GM06990 (cell line): ENCODE measurements at regions not wholly inside any gene's neighbourhood (a gene's known extent, or its start where the extent isn't known, plus 50 kb on each side); places are given as distances from the start of the nearest gene placed in this dataset.

Source experiments
- DNase-seq: peaks from one replicate; pipeline ENCODE4 v3.0.0-alpha.2; 2011; ENCODE audit not compliant: insufficient read length; ENCODE audit errors: extremely low read depth
- H3K27me3 ChIP-seq: replicated peaks from 2 replicates; pipeline ENCODE4 v1.6.0; 2011; ENCODE audit warnings: low read length; ENCODE audit not compliant: control insufficient read depth, insufficient read depth
- H3K36me3 ChIP-seq: 2 replicates; pipeline ENCODE4 v1.5.1; 2011; ENCODE audit warnings: low read length; ENCODE audit not compliant: control insufficient read depth, insufficient read depth
- H3K4me3 ChIP-seq: replicated peaks from 2 replicates; pipeline ENCODE4 v1.5.1; 2011; ENCODE audit warnings: low read depth, mild to moderate bottlenecking, control low read depth, low read length
- TF ChIP-seq, protein P1 (sequence below): IDR thresholded peaks from 2 replicates; pipeline ENCODE4 v1.5.1; 2011; ENCODE audit warnings: low read length, control low read depth, mild to moderate bottlenecking, inconsistent platforms; ENCODE audit not compliant: insufficient read depth, poor library complexity, severe bottlenecking

DNA sequence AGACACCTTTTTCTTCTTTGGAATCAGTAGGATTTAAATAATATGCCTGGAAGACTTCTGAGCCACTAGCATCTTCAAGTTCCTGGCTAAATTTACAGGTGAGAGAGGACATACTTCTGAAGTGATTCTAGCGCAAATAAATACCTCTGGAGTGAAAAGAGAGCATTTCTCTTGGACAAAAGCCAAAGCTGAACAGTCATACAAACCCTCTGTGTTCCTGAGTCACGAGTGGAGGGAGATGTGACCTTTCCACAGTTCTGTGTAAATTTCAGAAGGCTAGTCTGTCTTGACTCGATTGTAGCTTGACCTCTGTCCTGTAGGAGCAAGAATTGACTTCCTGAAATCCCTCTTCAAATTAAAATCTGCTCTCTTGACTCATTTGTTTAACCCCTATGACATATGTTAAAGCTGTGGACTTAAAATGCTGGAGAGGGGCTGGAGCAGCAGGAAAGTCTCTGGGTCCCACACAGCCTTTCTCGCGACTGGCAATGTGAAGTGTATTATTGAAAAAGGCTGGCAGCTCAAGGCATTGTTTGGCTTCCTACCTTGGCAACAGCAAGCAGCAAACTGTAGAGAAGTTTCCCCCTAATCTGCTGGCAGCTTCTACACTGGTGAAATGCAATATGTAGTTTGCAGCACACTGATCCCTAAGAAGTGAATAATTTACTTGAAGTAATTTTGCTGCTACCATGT is 79.6 kb upstream of the GCFC2 start:
- DNase-seq, result no peak
- H3K4me3 ChIP-seq, result no peak overlapping the region
- TF ChIP-seq, protein P1, sequence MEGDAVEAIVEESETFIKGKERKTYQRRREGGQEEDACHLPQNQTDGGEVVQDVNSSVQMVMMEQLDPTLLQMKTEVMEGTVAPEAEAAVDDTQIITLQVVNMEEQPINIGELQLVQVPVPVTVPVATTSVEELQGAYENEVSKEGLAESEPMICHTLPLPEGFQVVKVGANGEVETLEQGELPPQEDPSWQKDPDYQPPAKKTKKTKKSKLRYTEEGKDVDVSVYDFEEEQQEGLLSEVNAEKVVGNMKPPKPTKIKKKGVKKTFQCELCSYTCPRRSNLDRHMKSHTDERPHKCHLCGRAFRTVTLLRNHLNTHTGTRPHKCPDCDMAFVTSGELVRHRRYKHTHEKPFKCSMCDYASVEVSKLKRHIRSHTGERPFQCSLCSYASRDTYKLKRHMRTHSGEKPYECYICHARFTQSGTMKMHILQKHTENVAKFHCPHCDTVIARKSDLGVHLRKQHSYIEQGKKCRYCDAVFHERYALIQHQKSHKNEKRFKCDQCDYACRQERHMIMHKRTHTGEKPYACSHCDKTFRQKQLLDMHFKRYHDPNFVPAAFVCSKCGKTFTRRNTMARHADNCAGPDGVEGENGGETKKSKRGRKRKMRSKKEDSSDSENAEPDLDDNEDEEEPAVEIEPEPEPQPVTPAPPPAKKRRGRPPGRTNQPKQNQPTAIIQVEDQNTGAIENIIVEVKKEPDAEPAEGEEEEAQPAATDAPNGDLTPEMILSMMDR, result no peak
- H3K36me3 ChIP-seq, result no peaks in the 10 kb centered on the region
- no peaks in the 10 kb centered on the region for H3K27me3 ChIP-seq

DNA sequence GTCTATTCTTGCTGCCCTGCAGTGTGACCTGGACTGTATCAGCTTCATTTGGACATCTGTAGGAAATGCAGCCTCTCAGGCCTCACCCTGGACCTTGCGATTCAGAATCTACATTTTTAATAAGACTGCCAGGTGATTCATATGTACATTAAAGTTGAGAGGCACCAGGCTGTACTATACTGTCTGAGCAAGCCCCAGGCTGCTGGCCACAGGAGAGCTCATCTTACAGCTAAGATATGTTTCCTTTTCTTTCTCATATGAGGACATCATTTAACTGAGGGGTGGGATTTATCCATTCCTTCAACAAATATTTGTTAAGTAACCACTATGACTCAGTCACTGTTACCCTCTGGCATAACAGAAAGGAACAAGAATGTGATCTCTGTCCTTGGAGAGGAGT is 78.2 kb upstream of the GCFC2 start:
- no peaks in the 10 kb centered on the region for H3K27me3 ChIP-seq
- no peak for DNase-seq
- TF ChIP-seq, protein P1, result no peak
- no peak overlapping the region for H3K4me3 ChIP-seq
- no peaks in the 10 kb centered on the region for H3K36me3 ChIP-seq

DNA sequence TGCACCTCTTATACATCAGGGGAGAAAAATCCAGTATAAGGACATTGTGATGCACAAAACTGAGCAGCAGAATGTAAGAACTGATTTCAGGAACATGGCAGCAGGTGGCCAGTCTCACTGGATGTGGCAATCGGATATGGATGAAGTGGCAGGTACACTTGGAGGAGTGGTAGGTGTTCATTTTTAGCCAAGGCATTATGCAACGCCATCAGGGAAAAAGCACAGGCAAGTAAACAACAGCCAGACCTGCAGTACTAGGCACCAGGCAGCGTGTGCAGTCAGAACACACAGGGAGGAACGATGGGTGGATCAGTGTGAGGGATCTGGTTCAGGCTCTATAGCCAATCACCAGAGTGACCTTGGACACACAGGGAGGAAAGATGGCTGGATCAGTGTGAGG is 77.4 kb upstream of the GCFC2 start:
- DNase-seq, result no peak
- Histone ChIP-seq H3K36me3 (no peaks in the 10 kb centered on the region), H3K27me3 (no peaks in the 10 kb centered on the region), H3K4me3 (no peak overlapping the region)
- TF ChIP-seq, protein P1, result no peak

DNA sequence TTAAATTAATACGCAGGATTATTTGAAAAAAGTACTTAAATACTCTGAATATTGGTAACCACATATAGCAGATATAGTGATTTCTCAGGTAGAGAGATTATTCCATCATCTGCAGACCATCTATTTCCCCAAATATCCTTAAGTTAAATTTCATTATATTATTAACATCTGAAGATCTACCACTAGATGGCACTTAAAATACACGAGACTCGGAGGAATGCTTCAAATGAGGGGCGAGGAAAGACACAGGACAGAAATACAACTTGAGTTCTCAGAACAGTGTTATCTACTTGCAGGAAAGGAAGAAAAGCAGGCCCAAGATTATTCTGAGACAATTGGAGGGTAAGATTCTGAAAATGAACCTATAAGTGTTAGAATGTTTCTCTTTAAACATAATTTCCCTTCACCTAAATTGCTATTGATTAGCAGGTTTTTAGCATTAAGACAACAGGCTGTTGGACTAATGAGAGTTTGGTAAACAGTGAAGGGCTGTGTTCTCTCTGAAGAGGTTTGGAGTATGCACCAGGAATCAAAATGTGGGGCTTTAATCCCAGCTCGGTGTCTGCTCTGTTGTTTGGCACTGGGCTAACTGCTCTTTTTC is 76.9 kb upstream of the GCFC2 start:
- TF ChIP-seq, protein P1, result peak; percentile 36
- no peaks in the 10 kb centered on the region for H3K36me3 ChIP-seq
- H3K4me3 ChIP-seq, result no peak overlapping the region
- DNase-seq, result no peak
- no peaks in the 10 kb centered on the region for H3K27me3 ChIP-seq

DNA sequence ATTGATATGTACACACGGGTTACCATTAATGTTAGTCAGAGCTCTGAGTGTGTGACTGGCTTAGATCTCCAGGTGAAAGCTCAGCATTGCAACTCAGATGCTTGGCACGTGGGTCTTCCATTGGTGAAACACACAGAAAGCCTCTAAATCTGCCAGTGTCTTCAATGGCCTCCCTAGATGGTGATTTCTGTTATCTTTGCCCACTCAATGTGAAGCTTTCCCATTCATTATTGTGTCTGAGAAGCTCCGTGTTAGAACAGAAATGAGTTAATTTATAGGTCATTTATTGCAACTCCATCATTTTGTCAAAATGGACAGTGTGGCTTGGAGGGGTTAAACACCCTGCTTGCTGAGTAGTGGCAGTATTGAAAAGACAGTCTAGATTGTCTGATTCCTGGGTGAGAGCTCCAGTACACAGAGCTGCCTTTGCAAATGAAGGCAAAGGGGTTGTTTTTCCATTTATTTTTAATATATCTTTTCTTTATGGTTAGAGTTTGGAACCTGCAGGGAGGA is 64.7 kb upstream of the GCFC2 start:
- DNase-seq, result no peak
- TF ChIP-seq, protein P1, result no peak
- H3K4me3 ChIP-seq, result no peak overlapping the region
- H3K36me3 ChIP-seq, result no peaks in the 10 kb centered on the region
- no peaks in the 10 kb centered on the region for H3K27me3 ChIP-seq
